ENCODE measurements at regions not wholly inside any gene's neighbourhood (a gene's known extent, or its start where the extent isn't known, plus 50 kb on each side); places are given as distances from the start of the nearest gene placed in this dataset.

- TF ChIP-seq, protein P1, sequence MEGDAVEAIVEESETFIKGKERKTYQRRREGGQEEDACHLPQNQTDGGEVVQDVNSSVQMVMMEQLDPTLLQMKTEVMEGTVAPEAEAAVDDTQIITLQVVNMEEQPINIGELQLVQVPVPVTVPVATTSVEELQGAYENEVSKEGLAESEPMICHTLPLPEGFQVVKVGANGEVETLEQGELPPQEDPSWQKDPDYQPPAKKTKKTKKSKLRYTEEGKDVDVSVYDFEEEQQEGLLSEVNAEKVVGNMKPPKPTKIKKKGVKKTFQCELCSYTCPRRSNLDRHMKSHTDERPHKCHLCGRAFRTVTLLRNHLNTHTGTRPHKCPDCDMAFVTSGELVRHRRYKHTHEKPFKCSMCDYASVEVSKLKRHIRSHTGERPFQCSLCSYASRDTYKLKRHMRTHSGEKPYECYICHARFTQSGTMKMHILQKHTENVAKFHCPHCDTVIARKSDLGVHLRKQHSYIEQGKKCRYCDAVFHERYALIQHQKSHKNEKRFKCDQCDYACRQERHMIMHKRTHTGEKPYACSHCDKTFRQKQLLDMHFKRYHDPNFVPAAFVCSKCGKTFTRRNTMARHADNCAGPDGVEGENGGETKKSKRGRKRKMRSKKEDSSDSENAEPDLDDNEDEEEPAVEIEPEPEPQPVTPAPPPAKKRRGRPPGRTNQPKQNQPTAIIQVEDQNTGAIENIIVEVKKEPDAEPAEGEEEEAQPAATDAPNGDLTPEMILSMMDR (optimal IDR thresholded peaks at IDR 0.05 in 1 of 3, IDR thresholded peaks at IDR 0.05 in 1 of 3, conservative IDR thresholded peaks at IDR 0.05 in 1 of 3; ENCODE audit: extremely low read depth in 1 of 3, insufficient read depth in 2 of 3, low read length in 3 of 3): no peak
- TF ChIP-seq EZH2 (IDR thresholded peaks at IDR 0.05; ENCODE audit: low read length): no peak
These were observed 243.7 kb downstream of the TLE3 start for GRCh38 chr15:69854001-69854400.

Measured in keratinocyte (primary cell).